NCI-H2029 treated with DMSO at 0.1 percent for 48 hours (cell line): ENCODE measurements at regions not wholly inside any gene's neighbourhood (a gene's known extent, or its start where the extent isn't known, plus 50 kb on each side); places are given as distances from the start of the nearest gene placed in this dataset.

Experiments
- DNase-seq: peaks from one replicate; lab custom pipeline; 2025; lab: John Stamatoyannopoulos, UW

- no peak for DNase-seq
Measured at GRCh38 chr12:88310666-88311065, 168.6 kb downstream of the TMTC3 start.

DNA sequence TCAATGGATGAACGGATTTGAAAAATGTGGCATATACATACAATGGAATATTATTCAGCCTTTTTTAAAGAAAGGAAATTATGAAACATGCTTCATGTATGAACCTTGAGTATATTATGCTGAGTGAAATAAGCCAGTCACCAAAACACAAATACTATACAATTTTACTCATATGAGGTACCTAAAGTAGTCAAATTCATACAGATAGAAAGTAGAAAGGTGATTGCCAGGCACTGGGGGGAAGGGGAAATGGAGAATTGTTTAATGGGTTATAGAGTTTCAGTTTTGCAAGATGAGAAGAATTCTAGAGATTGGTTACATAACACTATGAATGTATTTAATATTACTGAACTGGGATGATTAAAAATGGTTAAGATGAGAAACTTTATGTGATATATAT is 171.4 kb downstream of the TMTC3 start:
- no peak for DNase-seq

DNA sequence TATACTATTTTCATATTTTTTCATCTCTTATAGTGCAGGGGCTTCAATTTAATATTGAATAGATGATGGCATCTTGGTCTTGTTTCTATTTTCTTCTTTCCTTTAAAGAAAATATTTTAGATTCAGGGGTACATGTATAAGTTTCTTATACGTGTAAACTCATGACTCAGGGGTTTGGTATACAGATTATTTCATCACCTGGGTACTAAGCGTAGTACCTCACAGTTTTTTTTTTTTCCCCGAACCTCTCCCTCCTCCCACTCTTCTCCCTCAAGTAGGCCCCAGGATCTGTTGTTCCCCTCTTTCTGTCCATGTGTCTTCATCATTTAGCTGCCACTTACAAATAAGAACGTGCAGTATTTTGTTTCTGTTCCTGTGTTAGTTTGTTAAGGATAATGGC is 172.6 kb downstream of the TMTC3 start:
- no peak for DNase-seq

- no peak for DNase-seq
Measured at GRCh38 chr12:88318726-88319125, 176.6 kb downstream of the TMTC3 start.

DNA sequence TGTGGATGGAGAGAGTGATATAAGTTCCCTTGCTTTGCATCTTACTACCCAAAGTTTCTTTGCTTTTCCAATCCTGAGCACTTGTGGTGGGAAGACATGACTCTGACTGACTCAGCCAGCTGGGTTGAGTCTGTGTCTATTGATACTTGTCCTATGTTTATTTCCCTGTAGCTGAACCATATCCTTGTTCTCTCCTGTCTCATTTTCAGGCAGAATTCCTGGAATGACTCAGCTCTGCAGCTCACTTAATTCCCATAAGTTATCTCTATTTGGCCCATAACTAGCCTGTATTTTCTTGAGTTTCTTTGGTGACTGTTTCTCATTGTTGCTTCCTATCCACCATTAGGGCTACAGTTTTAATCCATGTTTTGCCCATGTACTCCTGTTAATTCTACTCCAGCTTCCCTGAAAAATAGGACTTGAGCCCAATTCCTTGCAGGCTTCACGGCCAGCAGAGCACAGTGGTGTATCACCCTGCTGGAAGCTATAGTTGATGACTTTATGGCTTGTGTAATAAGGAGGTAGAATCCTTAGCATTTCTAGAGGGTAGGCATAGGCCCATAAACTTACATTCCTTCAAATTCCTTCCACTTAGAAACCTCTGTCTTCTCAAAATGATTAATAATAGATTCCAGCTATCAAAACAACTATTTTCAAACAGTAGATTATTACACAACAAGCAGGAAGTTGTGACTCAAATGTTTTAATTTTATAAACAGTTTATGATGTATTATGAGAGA is 183.1 kb downstream of the TMTC3 start:
- DNase-seq, result no peak

DNA sequence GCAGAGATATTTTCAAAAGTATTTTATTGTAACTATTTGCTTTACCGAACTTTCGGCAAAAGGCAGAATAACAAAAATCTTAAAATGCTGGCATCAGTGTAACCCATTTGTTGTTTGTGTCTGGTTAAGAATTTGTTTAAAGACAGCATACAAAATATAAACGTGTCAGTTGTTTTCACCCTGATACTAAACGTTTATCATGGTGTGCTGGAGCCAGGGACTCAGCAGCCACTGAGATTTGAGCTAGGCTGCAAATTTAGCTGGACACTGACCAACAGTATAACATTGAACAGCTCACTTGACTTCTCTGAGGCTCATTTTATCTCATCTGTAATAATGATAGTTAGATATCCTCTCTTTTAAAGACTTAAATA is 183.7 kb downstream of the TMTC3 start:
- no peak for DNase-seq

GRCh38 chr12:88327276-88327675 is 185.2 kb downstream of the TMTC3 start:
- no peak for DNase-seq

GRCh38 chr12:88328090-88328489 is 186.0 kb downstream of the TMTC3 start:
- no peak for DNase-seq

- DNase-seq, result no peak
Measured at GRCh38 chr12:88329833-88330232, 187.7 kb downstream of the TMTC3 start.

GRCh38 chr12:88334271-88334670 is 192.2 kb downstream of the TMTC3 start:
- DNase-seq, result no peak

GRCh38 chr12:88336076-88336739 is 194.1 kb downstream of the TMTC3 start:
- no peak for DNase-seq

GRCh38 chr12:88338486-88338885 is 196.4 kb downstream of the TMTC3 start:
- no peak for DNase-seq

DNA sequence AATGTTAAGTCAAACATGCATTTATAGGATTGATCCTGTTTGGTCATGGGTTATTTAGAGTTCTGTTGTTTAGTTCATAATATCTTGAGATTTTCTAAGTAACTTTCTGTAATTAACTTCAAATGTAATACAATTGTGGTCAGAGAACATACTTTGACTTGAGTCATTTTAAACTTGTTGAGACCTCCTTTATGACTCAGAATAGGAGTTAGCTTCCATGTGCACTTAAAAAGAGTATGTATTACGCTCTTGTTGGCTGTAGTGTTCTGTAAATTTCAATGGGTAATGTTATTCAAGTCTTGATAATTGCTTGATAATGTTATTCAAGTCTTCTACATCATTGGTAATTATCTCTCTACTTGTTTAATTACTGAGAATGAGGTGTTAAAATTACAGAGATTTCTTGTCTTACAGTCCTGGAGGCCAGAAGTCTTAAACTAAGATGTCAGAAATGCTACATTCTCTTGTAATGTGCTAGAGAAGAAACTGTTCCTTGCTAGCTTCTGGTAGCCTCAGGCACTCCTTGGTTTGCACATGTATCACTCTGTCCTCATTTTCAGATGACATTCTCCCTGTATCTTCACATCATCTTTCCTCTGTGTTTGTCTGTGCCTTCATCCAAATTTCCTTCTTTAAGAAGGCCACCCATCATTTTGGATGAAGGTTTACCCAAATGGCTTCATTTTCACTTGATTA is 197.3 kb downstream of the TMTC3 start:
- no peak for DNase-seq

GRCh38 chr12:88339966-88340365 is 197.9 kb downstream of the TMTC3 start:
- DNase-seq, result no peak

- no peak for DNase-seq
Measured at GRCh38 chr12:88342251-88342806, 200.2 kb downstream of the TMTC3 start.

GRCh38 chr12:88351146-88351545 is 209.0 kb downstream of the TMTC3 start:
- DNase-seq, result no peak

GRCh38 chr12:88354691-88355090 is 212.6 kb downstream of the TMTC3 start:
- DNase-seq, result no peak

- peak; percentile 6 for DNase-seq
Measured at GRCh38 chr12:88360343-88360742, 218.2 kb downstream of the TMTC3 start.

- no peak for DNase-seq
Measured at GRCh38 chr12:88361493-88361892, 218.8 kb downstream of the KITLG start.

- DNase-seq, result peak; percentile 9
Measured at GRCh38 chr12:88362439-88362838, 217.8 kb downstream of the KITLG start.

DNA sequence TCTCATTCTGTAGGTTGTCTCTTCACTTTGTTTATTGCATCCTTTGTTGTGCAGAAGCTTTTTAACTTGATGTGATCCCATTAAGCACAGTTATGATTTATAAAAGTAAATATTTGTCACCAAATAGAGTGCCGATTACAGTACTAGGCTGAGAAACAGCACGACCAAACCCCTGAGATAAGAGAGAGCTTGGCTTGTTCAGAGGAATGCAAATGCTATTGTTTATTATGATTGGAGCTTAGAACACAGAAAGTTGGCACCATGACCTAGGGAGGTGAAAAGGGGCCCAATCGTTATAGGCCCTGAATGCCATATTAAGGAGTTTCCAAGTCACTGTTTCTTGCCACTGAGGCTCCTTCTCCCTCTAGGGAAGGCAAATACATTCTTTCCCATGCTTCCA is 214.9 kb downstream of the KITLG start:
- no peak for DNase-seq

GRCh38 chr12:88366101-88366500 is 214.2 kb downstream of the KITLG start:
- DNase-seq, result no peak

DNA sequence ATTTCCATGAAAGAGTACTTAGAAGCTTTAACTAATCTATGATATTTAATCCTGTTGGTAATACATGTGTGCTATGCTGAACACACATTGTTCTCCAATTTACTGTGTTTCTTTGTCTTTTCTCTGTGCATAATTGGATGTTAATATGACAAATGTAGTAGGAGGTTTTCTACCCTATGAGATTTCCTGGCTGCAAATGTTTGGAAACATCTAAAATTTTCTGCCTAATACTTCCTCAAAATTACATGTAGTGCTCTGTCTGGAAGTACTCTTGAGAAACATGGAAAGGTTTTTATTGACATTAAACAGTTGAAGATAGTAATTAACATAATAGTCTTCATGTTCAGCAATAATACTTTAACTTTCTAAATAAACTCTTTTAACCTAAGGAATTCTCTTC is 213.0 kb downstream of the KITLG start:
- no peak for DNase-seq
